ENCODE measurements at regions not wholly inside any gene's neighbourhood (a gene's known extent, or its start where the extent isn't known, plus 50 kb on each side); places are given as distances from the start of the nearest gene placed in this dataset.

DNA sequence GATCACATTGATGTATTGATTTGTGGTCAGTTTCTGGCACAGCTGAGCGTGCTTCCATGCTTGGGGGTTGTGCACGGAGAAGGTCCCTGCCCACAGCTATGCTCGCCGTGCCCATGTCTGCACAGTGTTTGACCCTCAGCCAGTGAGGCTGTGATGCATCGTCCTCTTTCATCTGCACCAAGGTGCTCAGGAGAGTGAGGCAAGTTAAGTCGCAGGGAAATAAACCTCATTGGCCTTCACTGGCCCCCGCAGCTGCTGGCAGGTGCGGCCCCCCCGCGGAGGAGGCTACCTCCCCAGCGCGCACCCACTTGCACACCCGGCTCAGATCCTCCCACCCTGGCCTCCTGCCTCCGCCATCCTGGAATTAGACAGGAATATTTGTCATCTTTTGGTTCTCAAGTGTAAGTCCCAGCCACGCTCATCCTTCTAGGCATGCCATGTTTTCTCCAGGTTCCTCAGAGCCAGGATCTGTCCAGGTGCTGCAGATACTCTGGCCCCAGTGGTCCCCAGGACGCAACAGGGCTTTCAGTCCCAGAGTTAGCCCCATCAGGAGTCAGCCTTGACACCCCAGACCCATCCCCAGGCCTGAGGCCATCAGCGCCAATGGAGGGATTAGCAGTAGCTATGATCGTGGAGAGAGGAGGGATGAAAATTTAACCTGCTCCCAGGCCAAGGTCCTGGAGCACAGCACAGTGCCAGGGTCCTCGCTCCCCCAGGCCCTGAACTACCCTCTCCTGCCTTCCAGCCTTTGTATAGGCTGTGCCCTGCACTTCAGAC, 93.7 kb downstream of the OAT start:
- DNase-seq (ENCODE audit: low read depth, low spot score) (no peak), ATAC-seq (no peak), FAIRE-seq (no peak)
- Histone ChIP-seq H3K4me1 (ENCODE audit: control insufficient read depth, insufficient read depth, low read length) (no peaks in the 10 kb centered on the region), H3K36me3 (ENCODE audit: control insufficient read depth in 2 of 2, insufficient read depth in 2 of 2, low read length in 1 of 2) (no peaks in the 10 kb centered on the region), H3K4me2 (ENCODE audit: control insufficient read depth, insufficient read depth) (no peak overlapping the region), H3K79me2 (ENCODE audit: control insufficient read depth, insufficient read depth, low read length) (no peaks in the 10 kb centered on the region), H3K27ac (ENCODE audit: control insufficient read depth, insufficient read depth) (no peak overlapping the region), H2AFZ (ENCODE audit: control insufficient read depth, low read depth, low read length) (no peak overlapping the region), H3K27me3 (replicated peaks in 1 of 2; ENCODE audit: control insufficient read depth in 2 of 2, insufficient read depth in 2 of 2, low read length in 1 of 2) (no peaks in the 10 kb centered on the region), H3K9me3 (replicated peaks; ENCODE audit: control insufficient read depth, insufficient read depth, low read length) (no peaks in the 10 kb centered on the region; the same call in 2 of the 3 replicates), H3K4me3 (no peak overlapping the region), H3K9ac (ENCODE audit: control insufficient read depth, insufficient read depth, low read length) (no peak overlapping the region), H4K20me1 (ENCODE audit: control insufficient read depth, insufficient read depth) (no peaks in the 10 kb centered on the region)
- no peak for TF ChIP-seq ATF7 (IDR thresholded peaks at IDR 0.05; ENCODE audit: low read depth)
- no peak for TF ChIP-seq RAD51 (IDR thresholded peaks at IDR 0.05)
- no peak for TF ChIP-seq PAX5 (IDR thresholded peaks at IDR 0.05; ENCODE audit: borderline replicate concordance, low read depth, low read length)
- TF ChIP-seq POLR2AphosphoS2 (IDR thresholded peaks at IDR 0.05; ENCODE audit: low read depth, low read length), result no peak
- no peak for TF ChIP-seq ZNF622 (IDR thresholded peaks at IDR 0.05)
- no peak for TF ChIP-seq YBX1 (IDR thresholded peaks at IDR 0.05)
- TF ChIP-seq JUND (IDR thresholded peaks at IDR 0.05; ENCODE audit: low read depth, low read length), result no peak
- no peak for TF ChIP-seq BCL11A (IDR thresholded peaks at IDR 0.05; ENCODE audit: low read depth, low read length)
- no peak for TF ChIP-seq NR2F1 (conservative IDR thresholded peaks at IDR 0.05)
- no peak for TF ChIP-seq BMI1 (IDR thresholded peaks at IDR 0.05; ENCODE audit: borderline replicate concordance)
- no peak for TF ChIP-seq ZNF274 (IDR thresholded peaks at IDR 0.05; ENCODE audit: insufficient read depth, insufficient read length)
- no peak for TF ChIP-seq SMAD1 (IDR thresholded peaks at IDR 0.05; ENCODE audit: low read depth, partially characterized antibody)
- POLR2A ChIA-PET, result no interaction called here
- no TSS peak for BruUV-seq (replicated peaks)
- intact Hi-C loops (cut with micrococcal nuclease; ENCODE audit: unreplicated experiment) (no loop called here), in situ Hi-C loops (cut with MboI) (no loop called here)
- CTCF ChIA-PET, result no interaction called here
- RAD21 ChIA-PET (ENCODE audit: unreplicated experiment), result interaction anchor here (0.7 kb wide), 2 partner anchors 52 to 303 kb away, joined by 4 to 5 read pairs; no protein-coding TSS in a partner anchor
- 28% methylated on average over 19 of the region's 19 CpGs for WGBS (ENCODE audit: insufficient coverage, insufficient replicate concordance, low lambda C conversion rate, missing lambda C conversion rate)
- SMC1A ChIA-PET (ENCODE audit: uncharacterized antibody, unreplicated experiment), result no interaction called here

Measured in GM12878 (cell line).